Neural progenitor cell (in vitro differentiated cells): ENCODE measurements at regions not wholly inside any gene's neighbourhood (a gene's known extent, or its start where the extent isn't known, plus 50 kb on each side); places are given as distances from the start of the nearest gene placed in this dataset.

ENCODE experiments used
- DNase-seq: peaks from one replicate; pipeline ENCODE4 v3.0.0-alpha.2; 2016; ENCODE audit warnings: low spot score
- H2AFZ ChIP-seq: fragments of 200-600 bp; sonication (generic); replicated peaks from 2 replicates; pipeline ENCODE4 v1.6.1; 2016; ENCODE audit warnings: antibody characterized with exemption
- H3F3A ChIP-seq: fragments of 200-600 bp; sonication (generic); 2 replicates; pipeline ENCODE4 v1.6.1; 2016; ENCODE audit warnings: antibody characterized with exemption, low read depth
- H3K27ac ChIP-seq: fragments of 200-600 bp; sonication (generic); 2 replicates; pipeline ENCODE4 v1.5.1; 2016; ENCODE audit warnings: mild to moderate bottlenecking
- H3K27me3 ChIP-seq: fragments of 200-600 bp; sonication (generic); 2 replicates; pipeline ENCODE4 v1.6.1; 2016; ENCODE audit warnings: mild to moderate bottlenecking, moderate library complexity
- H3K36me3 ChIP-seq: fragments of 200-600 bp; sonication (generic); 2 replicates; pipeline ENCODE4 v1.5.1; 2016
- H3K4me1 ChIP-seq: fragments of 200-600 bp; sonication (generic); 2 replicates; pipeline ENCODE4 v1.6.1; 2016; ENCODE audit warnings: mixed run types
- H3K4me2 ChIP-seq: fragments of 200-600 bp; sonication (generic); 2 replicates; pipeline ENCODE4 v1.6.1; 2016
- H3K4me3 ChIP-seq: fragments of 200-600 bp; sonication (generic); 2 replicates; pipeline ENCODE4 v1.5.1; 2016
- H3K79me2 ChIP-seq: fragments of 200-600 bp; sonication (generic); 2 replicates; pipeline ENCODE4 v1.6.1; 2016; ENCODE audit warnings: low read depth
- H3K9ac ChIP-seq: fragments of 200-600 bp; sonication (generic); 2 replicates; pipeline ENCODE4 v1.6.1; 2016
- H3K9me3 ChIP-seq: fragments of 200-600 bp; sonication (generic); 2 replicates; pipeline ENCODE4 v1.5.1; 2016; ENCODE audit warnings: low read depth
- H4K20me1 ChIP-seq: fragments of 200-600 bp; sonication (generic); 2 replicates; pipeline ENCODE4 v1.6.1; 2016; ENCODE audit warnings: low read depth
- H3K27ac Mint-ChIP-seq: 3 replicates; pipeline ENCODE4 v1.8.0; 2021; ENCODE audit warnings: mixed read lengths
- H3K27me3 Mint-ChIP-seq: 2 replicates; pipeline ENCODE4 v1.8.0; 2022; ENCODE audit warnings: low read depth, mild to moderate bottlenecking, inconsistent platforms, moderate library complexity, mixed read lengths; ENCODE audit not compliant: insufficient read depth
- H3K36me3 Mint-ChIP-seq: 3 replicates; pipeline ENCODE4 v1.8.0; 2021; ENCODE audit warnings: mixed read lengths
- H3K4me1 Mint-ChIP-seq: 3 replicates; pipeline ENCODE4 v1.8.0; 2021; ENCODE audit warnings: mixed read lengths
- H3K4me3 Mint-ChIP-seq: 3 replicates; pipeline ENCODE4 v1.8.0; 2021; ENCODE audit warnings: mild to moderate bottlenecking, moderate library complexity, mixed read lengths
- H3K9me3 Mint-ChIP-seq: 3 replicates; pipeline ENCODE4 v1.8.0; 2020; ENCODE audit warnings: mixed read lengths
- CTCF ChIP-seq: fragments of 200-600 bp; sonication (generic); IDR thresholded peaks from 2 replicates; pipeline ENCODE4 v1.5.1; 2017; ENCODE audit warnings: antibody characterized with exemption, mild to moderate bottlenecking
- EZH2 ChIP-seq: fragments of 200-600 bp; sonication (generic); IDR thresholded peaks from 2 replicates; pipeline ENCODE4 v1.6.1; 2017; ENCODE audit warnings: antibody characterized with exemption, mild to moderate bottlenecking, moderate library complexity
- EZH2phosphoT487 ChIP-seq: fragments of 200-600 bp; sonication (generic); IDR thresholded peaks from 2 replicates; pipeline ENCODE4 v1.6.1; 2017; ENCODE audit warnings: antibody characterized with exemption

- peaks cover 4% of the 10 kb centered on the region for H3K27me3 Mint-ChIP-seq
- H3K79me2 ChIP-seq: no peaks in the 10 kb centered on the region
- no peaks in the 10 kb centered on the region for H3K4me1 ChIP-seq
- H3K4me2 ChIP-seq: no peak overlapping the region
- H3K36me3 ChIP-seq: no peaks in the 10 kb centered on the region
- peak overlapping the region; percentile 64 for H2AFZ ChIP-seq
- H3K27me3 ChIP-seq: no peaks in the 10 kb centered on the region
- no peak overlapping the region for H3K27ac ChIP-seq
- H3K9me3 ChIP-seq: peaks cover 4% of the 10 kb centered on the region
- H3K4me1 Mint-ChIP-seq: peaks cover 18% of the 10 kb centered on the region
- peaks cover 4% of the 10 kb centered on the region for H3K9me3 Mint-ChIP-seq
- H3K4me3 ChIP-seq: no peak overlapping the region
- no peak for DNase-seq
- no peaks in the 10 kb centered on the region for H3K36me3 Mint-ChIP-seq
- H3K4me3 Mint-ChIP-seq: no peak overlapping the region
- H3F3A ChIP-seq: no peaks in the 10 kb centered on the region
- TF ChIP-seq CTCF: no peak
- no peak for TF ChIP-seq EZH2phosphoT487
- no peak overlapping the region for H3K27ac Mint-ChIP-seq
- H3K9ac ChIP-seq: no peak overlapping the region
- H4K20me1 ChIP-seq: no peaks in the 10 kb centered on the region
Measured at GRCh38 chr16:51559901-51560300, 408.8 kb upstream of the SALL1 start.

GRCh38 chr16:51557670-51558069 lies 406.6 kb upstream of the SALL1 start:
- H3K9me3 ChIP-seq: no peaks in the 10 kb centered on the region
- peaks cover 4% of the 10 kb centered on the region for H3K4me1 ChIP-seq
- TF ChIP-seq EZH2: no peak
- no peak for TF ChIP-seq CTCF
- no peak for TF ChIP-seq EZH2phosphoT487
- no peaks in the 10 kb centered on the region for H3F3A ChIP-seq
- H4K20me1 ChIP-seq: no peaks in the 10 kb centered on the region
- H3K4me3 ChIP-seq: no peak overlapping the region
- H3K27ac ChIP-seq: no peak overlapping the region
- no peaks in the 10 kb centered on the region for H3K79me2 ChIP-seq
- Mint-ChIP-seq H3K36me3 (no peaks in the 10 kb centered on the region), H3K9me3 (no peaks in the 10 kb centered on the region), H3K27me3 (peaks cover 4% of the 10 kb centered on the region), H3K4me3 (no peak overlapping the region), H3K27ac (peak overlapping the region; percentile 23), H3K4me1 (peaks cover 18% of the 10 kb centered on the region)
- H3K4me2 ChIP-seq: no peak overlapping the region
- H2AFZ ChIP-seq: no peak overlapping the region
- no peaks in the 10 kb centered on the region for H3K27me3 ChIP-seq
- no peaks in the 10 kb centered on the region for H3K36me3 ChIP-seq
- DNase-seq: no peak
- no peak overlapping the region for H3K9ac ChIP-seq

GRCh38 chr16:51556694-51557340 lies 405.7 kb upstream of the SALL1 start:
- no peak overlapping the region for H3K27ac Mint-ChIP-seq
- no peak overlapping the region for H3K9ac ChIP-seq

More at GRCh38 chr16:51556694-51557340, 405.7 kb upstream of the SALL1 start:
- H3K27me3 ChIP-seq: no peaks in the 10 kb centered on the region
- H3K4me1 ChIP-seq: peaks cover 4% of the 10 kb centered on the region
- H3K27me3 Mint-ChIP-seq: peaks cover 4% of the 10 kb centered on the region
- no peaks in the 10 kb centered on the region for H3K36me3 ChIP-seq
- H3K27ac ChIP-seq: no peak overlapping the region
- H3K9me3 Mint-ChIP-seq: no peaks in the 10 kb centered on the region
- TF ChIP-seq EZH2phosphoT487 (no peak), EZH2 (no peak), CTCF (no peak)
- H3K36me3 Mint-ChIP-seq: no peaks in the 10 kb centered on the region
- H3K4me1 Mint-ChIP-seq: peaks cover 18% of the 10 kb centered on the region
- DNase-seq: no peak
- no peak overlapping the region for H2AFZ ChIP-seq
- no peaks in the 10 kb centered on the region for H3K9me3 ChIP-seq
- H3K79me2 ChIP-seq: no peaks in the 10 kb centered on the region
- H3K4me3 Mint-ChIP-seq: no peak overlapping the region
- no peak overlapping the region for H3K4me2 ChIP-seq
- no peaks in the 10 kb centered on the region for H4K20me1 ChIP-seq
- no peak overlapping the region for H3K4me3 ChIP-seq
- H3F3A ChIP-seq: no peaks in the 10 kb centered on the region
